GM23338 (cell line): ENCODE measurements at regions not wholly inside any gene's neighbourhood (a gene's known extent, or its start where the extent isn't known, plus 50 kb on each side); places are given as distances from the start of the nearest gene placed in this dataset.

Source experiments
- ATAC-seq: fragments of 200-7000 bp; cut with Tn5 transposase; 3 replicates; pipeline ENCODE4 v1.9.1; 2020
- DNase-seq: peaks from one replicate; pipeline ENCODE4 v3.0.0-alpha.2; 2015; ENCODE audit warnings: low spot score
- H2AFZ ChIP-seq: fragments of 200-600 bp; sonication (generic); 2 replicates; pipeline ENCODE4 v1.8.0; 2016; ENCODE audit warnings: antibody characterized with exemption, mild to moderate bottlenecking, moderate library complexity
- H3F3A ChIP-seq: fragments of 200-600 bp; sonication (generic); replicated peaks from 2 replicates; pipeline ENCODE4 v1.8.0; 2017; ENCODE audit warnings: antibody characterized with exemption, mixed run types, low read depth
- H3K27ac ChIP-seq: fragments of 200-600 bp; sonication (generic); 2 replicates; pipeline ENCODE4 v1.6.1; 2016; ENCODE audit warnings: low read depth
- H3K27me3 ChIP-seq: fragments of 200-600 bp; sonication (generic); 2 replicates; pipeline ENCODE4 v1.8.0; 2016; ENCODE audit warnings: mild to moderate bottlenecking, mixed run types, moderate library complexity; ENCODE audit not compliant: insufficient read depth
- H3K36me3 ChIP-seq: fragments of 200-600 bp; sonication (generic); 2 replicates; pipeline ENCODE4 v1.8.0; 2016; ENCODE audit warnings: mild to moderate bottlenecking; ENCODE audit not compliant: insufficient read depth
- H3K4me1 ChIP-seq: fragments of 200-600 bp; sonication (generic); 2 replicates; pipeline ENCODE4 v1.8.0; 2016; ENCODE audit warnings: mild to moderate bottlenecking, moderate library complexity; ENCODE audit not compliant: insufficient read depth
- H3K4me2 ChIP-seq: fragments of 200-600 bp; sonication (generic); 2 replicates; pipeline ENCODE4 v1.7.1; 2017; ENCODE audit warnings: mixed run types
- H3K4me3 ChIP-seq: fragments of 200-600 bp; sonication (generic); 2 replicates; pipeline ENCODE4 v1.6.1; 2016; ENCODE audit warnings: mixed run types
- H3K79me2 ChIP-seq: fragments of 200-600 bp; sonication (generic); replicated peaks from 2 replicates; pipeline ENCODE4 v1.8.0; 2017; ENCODE audit warnings: mild to moderate bottlenecking; ENCODE audit not compliant: insufficient read depth
- H3K9me2 ChIP-seq: fragments of 200-600 bp; sonication (generic); 2 replicates; pipeline ENCODE4 v1.8.0; 2017; ENCODE audit not compliant: insufficient read depth
- H4K20me1 ChIP-seq: fragments of 200-600 bp; sonication (generic); replicated peaks from 2 replicates; pipeline ENCODE4 v1.8.0; 2017; ENCODE audit warnings: mild to moderate bottlenecking; ENCODE audit not compliant: insufficient read depth
- H3K27ac Mint-ChIP-seq: 2 replicates; pipeline ENCODE4 v1.8.0; 2020; ENCODE audit warnings: inconsistent platforms, mild to moderate bottlenecking, moderate library complexity, mixed read lengths
- H3K27me3 Mint-ChIP-seq: 3 replicates; pipeline ENCODE4 v1.8.0; 2022; ENCODE audit warnings: low read depth, mild to moderate bottlenecking, moderate library complexity, mixed read lengths, inconsistent platforms; ENCODE audit not compliant: insufficient read depth, poor library complexity
- H3K36me3 Mint-ChIP-seq: 3 replicates; pipeline ENCODE4 v1.8.0; 2021; ENCODE audit warnings: low read depth, mild to moderate bottlenecking, inconsistent platforms, moderate library complexity, mixed read lengths
- H3K4me1 Mint-ChIP-seq: 3 replicates; pipeline ENCODE4 v1.8.0; 2020; ENCODE audit warnings: mild to moderate bottlenecking, inconsistent platforms, mixed read lengths
- H3K4me3 Mint-ChIP-seq: 3 replicates; pipeline ENCODE4 v1.8.0; 2021; ENCODE audit warnings: moderate library complexity, mild to moderate bottlenecking, inconsistent platforms, mixed read lengths
- H3K9me3 Mint-ChIP-seq: 3 replicates; pipeline ENCODE4 v1.8.0; 2020; ENCODE audit warnings: moderate library complexity, mild to moderate bottlenecking, inconsistent platforms, mixed read lengths
- CREB1 ChIP-seq: fragments of 250-450 bp; sonication (Bioruptor Pico); IDR thresholded peaks from 2 replicates; pipeline ENCODE4 v1.5.0; 2020; ENCODE audit warnings: low read depth, mild to moderate bottlenecking, moderate library complexity
- NANOG ChIP-seq: IDR thresholded peaks from 2 replicates; pipeline ENCODE4 v1.6.1; 2016; ENCODE audit warnings: antibody characterized with exemption, borderline replicate concordance
- TF ChIP-seq, protein P1 (sequence below): IDR thresholded peaks from one replicate; pipeline ENCODE4 v1.6.1; 2018; ENCODE audit warnings: antibody characterized with exemption; ENCODE audit not compliant: unreplicated experiment
- TF ChIP-seq, protein P2 (sequence below): fragments of 250-450 bp; sonication (Bioruptor Pico); IDR thresholded peaks from 2 replicates; pipeline ENCODE4 v1.5.0; 2020; ENCODE audit warnings: mild to moderate bottlenecking, moderate library complexity

DNA sequence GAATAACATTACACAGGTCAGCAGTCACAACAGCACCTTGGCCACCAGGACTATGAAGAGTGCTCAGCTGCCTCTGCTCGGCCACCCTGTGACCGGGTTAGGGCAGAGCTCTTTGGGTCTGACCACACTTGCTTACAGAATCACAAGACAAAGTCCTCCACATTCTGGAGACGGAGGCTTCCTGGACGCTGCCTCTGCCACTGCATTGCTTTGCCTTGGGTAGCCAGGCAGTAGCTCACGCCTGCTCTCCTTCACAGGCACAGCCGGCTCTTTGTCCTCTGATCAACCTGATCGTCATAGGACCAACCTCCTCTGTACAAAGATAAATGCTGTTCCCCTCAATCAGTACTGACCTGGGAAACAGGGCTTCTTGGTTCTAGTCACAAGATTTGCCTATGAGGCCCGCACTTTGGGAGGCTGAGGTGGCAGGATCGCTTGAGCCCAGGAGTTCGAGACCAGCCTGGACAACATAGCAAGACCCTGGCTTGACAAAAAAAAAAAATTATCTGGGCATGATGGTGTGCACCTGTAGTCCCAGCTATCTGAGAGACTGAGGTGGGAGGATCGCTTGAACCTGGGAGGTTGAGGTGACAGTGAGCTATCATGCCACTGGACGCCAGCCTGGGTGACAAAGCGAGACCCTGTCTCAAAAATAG lies 128.4 kb upstream of the IER5L start:
- Mint-ChIP-seq H3K9me3 (peaks cover 23% of the 10 kb centered on the region), H3K4me1 (peaks cover 3% of the 10 kb centered on the region; the same call in 2 of the 3 replicates), H3K36me3 (peaks cover 9% of the 10 kb centered on the region; the same call in 2 of the 3 replicates), H3K27ac (no peak overlapping the region), H3K4me3 (no peak overlapping the region; the same call in 2 of the 3 replicates), H3K27me3 (peaks cover 14% of the 10 kb centered on the region)
- H3K4me2 ChIP-seq: no peak overlapping the region
- TF ChIP-seq CREB1 (CRISPR knock-in tag) (no peak), NANOG (no peak)
- TF ChIP-seq, protein P1, sequence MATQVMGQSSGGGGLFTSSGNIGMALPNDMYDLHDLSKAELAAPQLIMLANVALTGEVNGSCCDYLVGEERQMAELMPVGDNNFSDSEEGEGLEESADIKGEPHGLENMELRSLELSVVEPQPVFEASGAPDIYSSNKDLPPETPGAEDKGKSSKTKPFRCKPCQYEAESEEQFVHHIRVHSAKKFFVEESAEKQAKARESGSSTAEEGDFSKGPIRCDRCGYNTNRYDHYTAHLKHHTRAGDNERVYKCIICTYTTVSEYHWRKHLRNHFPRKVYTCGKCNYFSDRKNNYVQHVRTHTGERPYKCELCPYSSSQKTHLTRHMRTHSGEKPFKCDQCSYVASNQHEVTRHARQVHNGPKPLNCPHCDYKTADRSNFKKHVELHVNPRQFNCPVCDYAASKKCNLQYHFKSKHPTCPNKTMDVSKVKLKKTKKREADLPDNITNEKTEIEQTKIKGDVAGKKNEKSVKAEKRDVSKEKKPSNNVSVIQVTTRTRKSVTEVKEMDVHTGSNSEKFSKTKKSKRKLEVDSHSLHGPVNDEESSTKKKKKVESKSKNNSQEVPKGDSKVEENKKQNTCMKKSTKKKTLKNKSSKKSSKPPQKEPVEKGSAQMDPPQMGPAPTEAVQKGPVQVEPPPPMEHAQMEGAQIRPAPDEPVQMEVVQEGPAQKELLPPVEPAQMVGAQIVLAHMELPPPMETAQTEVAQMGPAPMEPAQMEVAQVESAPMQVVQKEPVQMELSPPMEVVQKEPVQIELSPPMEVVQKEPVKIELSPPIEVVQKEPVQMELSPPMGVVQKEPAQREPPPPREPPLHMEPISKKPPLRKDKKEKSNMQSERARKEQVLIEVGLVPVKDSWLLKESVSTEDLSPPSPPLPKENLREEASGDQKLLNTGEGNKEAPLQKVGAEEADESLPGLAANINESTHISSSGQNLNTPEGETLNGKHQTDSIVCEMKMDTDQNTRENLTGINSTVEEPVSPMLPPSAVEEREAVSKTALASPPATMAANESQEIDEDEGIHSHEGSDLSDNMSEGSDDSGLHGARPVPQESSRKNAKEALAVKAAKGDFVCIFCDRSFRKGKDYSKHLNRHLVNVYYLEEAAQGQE: no peak
- TF ChIP-seq, protein P2, sequence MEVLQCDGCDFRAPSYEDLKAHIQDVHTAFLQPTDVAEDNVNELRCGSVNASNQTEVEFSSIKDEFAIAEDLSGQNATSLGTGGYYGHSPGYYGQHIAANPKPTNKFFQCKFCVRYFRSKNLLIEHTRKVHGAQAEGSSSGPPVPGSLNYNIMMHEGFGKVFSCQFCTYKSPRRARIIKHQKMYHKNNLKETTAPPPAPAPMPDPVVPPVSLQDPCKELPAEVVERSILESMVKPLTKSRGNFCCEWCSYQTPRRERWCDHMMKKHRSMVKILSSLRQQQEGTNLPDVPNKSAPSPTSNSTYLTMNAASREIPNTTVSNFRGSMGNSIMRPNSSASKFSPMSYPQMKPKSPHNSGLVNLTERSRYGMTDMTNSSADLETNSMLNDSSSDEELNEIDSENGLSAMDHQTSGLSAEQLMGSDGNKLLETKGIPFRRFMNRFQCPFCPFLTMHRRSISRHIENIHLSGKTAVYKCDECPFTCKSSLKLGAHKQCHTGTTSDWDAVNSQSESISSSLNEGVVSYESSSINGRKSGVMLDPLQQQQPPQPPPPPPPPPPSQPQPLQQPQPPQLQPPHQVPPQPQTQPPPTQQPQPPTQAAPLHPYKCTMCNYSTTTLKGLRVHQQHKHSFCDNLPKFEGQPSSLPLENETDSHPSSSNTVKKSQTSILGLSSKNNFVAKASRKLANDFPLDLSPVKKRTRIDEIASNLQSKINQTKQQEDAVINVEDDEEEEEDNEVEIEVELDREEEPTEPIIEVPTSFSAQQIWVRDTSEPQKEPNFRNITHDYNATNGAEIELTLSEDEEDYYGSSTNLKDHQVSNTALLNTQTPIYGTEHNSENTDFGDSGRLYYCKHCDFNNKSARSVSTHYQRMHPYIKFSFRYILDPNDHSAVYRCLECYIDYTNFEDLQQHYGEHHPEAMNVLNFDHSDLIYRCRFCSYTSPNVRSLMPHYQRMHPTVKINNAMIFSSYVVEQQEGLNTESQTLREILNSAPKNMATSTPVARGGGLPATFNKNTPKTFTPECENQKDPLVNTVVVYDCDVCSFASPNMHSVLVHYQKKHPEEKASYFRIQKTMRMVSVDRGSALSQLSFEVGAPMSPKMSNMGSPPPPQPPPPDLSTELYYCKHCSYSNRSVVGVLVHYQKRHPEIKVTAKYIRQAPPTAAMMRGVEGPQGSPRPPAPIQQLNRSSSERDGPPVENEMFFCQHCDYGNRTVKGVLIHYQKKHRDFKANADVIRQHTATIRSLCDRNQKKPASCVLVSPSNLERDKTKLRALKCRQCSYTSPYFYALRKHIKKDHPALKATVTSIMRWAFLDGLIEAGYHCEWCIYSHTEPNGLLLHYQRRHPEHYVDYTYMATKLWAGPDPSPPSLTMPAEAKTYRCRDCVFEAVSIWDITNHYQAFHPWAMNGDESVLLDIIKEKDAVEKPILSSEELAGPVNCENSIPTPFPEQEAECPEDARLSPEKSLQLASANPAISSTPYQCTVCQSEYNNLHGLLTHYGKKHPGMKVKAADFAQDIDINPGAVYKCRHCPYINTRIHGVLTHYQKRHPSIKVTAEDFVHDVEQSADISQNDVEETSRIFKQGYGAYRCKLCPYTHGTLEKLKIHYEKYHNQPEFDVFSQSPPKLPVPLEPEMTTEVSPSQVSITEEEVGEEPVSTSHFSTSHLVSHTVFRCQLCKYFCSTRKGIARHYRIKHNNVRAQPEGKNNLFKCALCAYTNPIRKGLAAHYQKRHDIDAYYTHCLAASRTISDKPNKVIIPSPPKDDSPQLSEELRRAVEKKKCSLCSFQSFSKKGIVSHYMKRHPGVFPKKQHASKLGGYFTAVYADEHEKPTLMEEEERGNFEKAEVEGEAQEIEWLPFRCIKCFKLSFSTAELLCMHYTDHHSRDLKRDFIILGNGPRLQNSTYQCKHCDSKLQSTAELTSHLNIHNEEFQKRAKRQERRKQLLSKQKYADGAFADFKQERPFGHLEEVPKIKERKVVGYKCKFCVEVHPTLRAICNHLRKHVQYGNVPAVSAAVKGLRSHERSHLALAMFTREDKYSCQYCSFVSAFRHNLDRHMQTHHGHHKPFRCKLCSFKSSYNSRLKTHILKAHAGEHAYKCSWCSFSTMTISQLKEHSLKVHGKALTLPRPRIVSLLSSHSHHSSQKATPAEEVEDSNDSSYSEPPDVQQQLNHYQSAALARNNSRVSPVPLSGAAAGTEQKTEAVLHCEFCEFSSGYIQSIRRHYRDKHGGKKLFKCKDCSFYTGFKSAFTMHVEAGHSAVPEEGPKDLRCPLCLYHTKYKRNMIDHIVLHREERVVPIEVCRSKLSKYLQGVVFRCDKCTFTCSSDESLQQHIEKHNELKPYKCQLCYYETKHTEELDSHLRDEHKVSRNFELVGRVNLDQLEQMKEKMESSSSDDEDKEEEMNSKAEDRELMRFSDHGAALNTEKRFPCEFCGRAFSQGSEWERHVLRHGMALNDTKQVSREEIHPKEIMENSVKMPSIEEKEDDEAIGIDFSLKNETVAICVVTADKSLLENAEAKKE (CRISPR knock-in tag): no peak
- H3K27me3 ChIP-seq: no peaks in the 10 kb centered on the region
- H2AFZ ChIP-seq: 0 out of 2 replicates have a peak overlapping the region, but pooled peaks have one; percentile 3
- no peaks in the 10 kb centered on the region for H4K20me1 ChIP-seq
- H3F3A ChIP-seq: no peaks in the 10 kb centered on the region
- H3K79me2 ChIP-seq: no peaks in the 10 kb centered on the region
- no peaks in the 10 kb centered on the region for H3K9me2 ChIP-seq
- H3K4me3 ChIP-seq: no peak overlapping the region
- DNase-seq (no peak), ATAC-seq (peak; percentile 60)
- 0 out of 2 replicates have a peak, but pooled peaks cover 6% of the 10 kb centered on the region for H3K36me3 ChIP-seq
- H3K27ac ChIP-seq: no peak overlapping the region
- H3K4me1 ChIP-seq: no peaks in the 10 kb centered on the region
